Ishikawa (cell line): ENCODE measurements at regions not wholly inside any gene's neighbourhood (a gene's known extent, or its start where the extent isn't known, plus 50 kb on each side); places are given as distances from the start of the nearest gene placed in this dataset.

ENCODE experiments used
- CEBPB ChIP-seq: IDR thresholded peaks from 2 replicates; pipeline ENCODE4 v1.6.1; 2012
- CREB1 ChIP-seq: IDR thresholded peaks from 2 replicates; pipeline ENCODE4 v1.6.1; 2012; ENCODE audit warnings: low read depth
- EGR1 ChIP-seq: IDR thresholded peaks from 2 replicates; pipeline ENCODE4 v1.6.1; 2012
- EP300 ChIP-seq: IDR thresholded peaks from 2 replicates; pipeline ENCODE4 v1.6.1; 2012; ENCODE audit warnings: borderline replicate concordance
- FOXM1 ChIP-seq: IDR thresholded peaks from 2 replicates; pipeline ENCODE4 v1.6.1; 2012; ENCODE audit warnings: low read depth, borderline replicate concordance
- NFIC ChIP-seq: IDR thresholded peaks from 2 replicates; pipeline ENCODE4 v1.6.1; 2012
- RAD21 ChIP-seq: IDR thresholded peaks from 2 replicates; pipeline ENCODE4 v1.6.1; 2012; ENCODE audit warnings: low read depth
- TAF1 ChIP-seq: IDR thresholded peaks from 2 replicates; pipeline ENCODE4 v1.6.1; 2012; ENCODE audit warnings: low read depth, mild to moderate bottlenecking
- TCF12 ChIP-seq: IDR thresholded peaks from 2 replicates; pipeline ENCODE4 v1.6.1; 2012; ENCODE audit warnings: low read depth
- TEAD4 ChIP-seq: IDR thresholded peaks from 2 replicates; pipeline ENCODE4 v1.6.1; 2012
- USF1 ChIP-seq: IDR thresholded peaks from 2 replicates; pipeline ENCODE4 v1.6.1; 2012
- YY1 ChIP-seq: IDR thresholded peaks from 2 replicates; pipeline ENCODE4 v1.6.1; 2012; ENCODE audit warnings: low read depth
- ZBTB7A ChIP-seq: IDR thresholded peaks from 2 replicates; pipeline ENCODE4 v1.6.1; 2012; ENCODE audit warnings: low read depth
- TF ChIP-seq, protein P1 (sequence below): IDR thresholded peaks from 2 replicates; pipeline ENCODE4 v1.6.1; 2012; ENCODE audit warnings: low read depth, mild to moderate bottlenecking
- TF ChIP-seq, protein P2 (sequence below): IDR thresholded peaks from 2 replicates; pipeline ENCODE4 v1.6.1; 2012

GRCh38 chr17:73706858-73707257 is 62.6 kb upstream of the SDK2 start:
- no peak for TF ChIP-seq CREB1
- no peak for TF ChIP-seq TEAD4
- no peak for TF ChIP-seq FOXM1
- TF ChIP-seq ZBTB7A = no peak

DNA sequence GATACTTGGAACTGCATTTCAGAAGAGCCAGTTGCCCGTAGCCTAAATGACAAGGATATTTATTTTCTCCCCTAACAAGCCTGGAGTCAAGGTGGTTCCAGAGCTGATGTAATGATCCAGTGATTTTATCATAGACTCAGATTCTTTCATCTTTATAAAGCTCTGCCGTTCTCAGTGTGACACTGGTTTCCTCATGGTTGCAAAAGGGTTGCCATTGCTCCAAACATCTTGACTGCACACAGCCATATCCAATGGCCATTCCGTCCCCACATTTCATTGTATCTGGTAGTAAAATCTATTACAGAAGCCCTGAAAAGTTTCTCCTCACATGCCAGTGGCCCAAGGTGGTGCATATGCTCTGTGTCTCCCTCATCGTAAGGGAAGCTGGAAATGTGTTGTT is 63.1 kb upstream of the SDK2 start:
- no peak for TF ChIP-seq FOXM1
- no peak for TF ChIP-seq USF1
- no peak for TF ChIP-seq RAD21
- TF ChIP-seq TEAD4 = no peak
- TF ChIP-seq TCF12 = no peak
- TF ChIP-seq ZBTB7A = no peak
- TF ChIP-seq CEBPB = no peak
- TF ChIP-seq, protein P1, sequence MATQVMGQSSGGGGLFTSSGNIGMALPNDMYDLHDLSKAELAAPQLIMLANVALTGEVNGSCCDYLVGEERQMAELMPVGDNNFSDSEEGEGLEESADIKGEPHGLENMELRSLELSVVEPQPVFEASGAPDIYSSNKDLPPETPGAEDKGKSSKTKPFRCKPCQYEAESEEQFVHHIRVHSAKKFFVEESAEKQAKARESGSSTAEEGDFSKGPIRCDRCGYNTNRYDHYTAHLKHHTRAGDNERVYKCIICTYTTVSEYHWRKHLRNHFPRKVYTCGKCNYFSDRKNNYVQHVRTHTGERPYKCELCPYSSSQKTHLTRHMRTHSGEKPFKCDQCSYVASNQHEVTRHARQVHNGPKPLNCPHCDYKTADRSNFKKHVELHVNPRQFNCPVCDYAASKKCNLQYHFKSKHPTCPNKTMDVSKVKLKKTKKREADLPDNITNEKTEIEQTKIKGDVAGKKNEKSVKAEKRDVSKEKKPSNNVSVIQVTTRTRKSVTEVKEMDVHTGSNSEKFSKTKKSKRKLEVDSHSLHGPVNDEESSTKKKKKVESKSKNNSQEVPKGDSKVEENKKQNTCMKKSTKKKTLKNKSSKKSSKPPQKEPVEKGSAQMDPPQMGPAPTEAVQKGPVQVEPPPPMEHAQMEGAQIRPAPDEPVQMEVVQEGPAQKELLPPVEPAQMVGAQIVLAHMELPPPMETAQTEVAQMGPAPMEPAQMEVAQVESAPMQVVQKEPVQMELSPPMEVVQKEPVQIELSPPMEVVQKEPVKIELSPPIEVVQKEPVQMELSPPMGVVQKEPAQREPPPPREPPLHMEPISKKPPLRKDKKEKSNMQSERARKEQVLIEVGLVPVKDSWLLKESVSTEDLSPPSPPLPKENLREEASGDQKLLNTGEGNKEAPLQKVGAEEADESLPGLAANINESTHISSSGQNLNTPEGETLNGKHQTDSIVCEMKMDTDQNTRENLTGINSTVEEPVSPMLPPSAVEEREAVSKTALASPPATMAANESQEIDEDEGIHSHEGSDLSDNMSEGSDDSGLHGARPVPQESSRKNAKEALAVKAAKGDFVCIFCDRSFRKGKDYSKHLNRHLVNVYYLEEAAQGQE = no peak
- TF ChIP-seq, protein P2, sequence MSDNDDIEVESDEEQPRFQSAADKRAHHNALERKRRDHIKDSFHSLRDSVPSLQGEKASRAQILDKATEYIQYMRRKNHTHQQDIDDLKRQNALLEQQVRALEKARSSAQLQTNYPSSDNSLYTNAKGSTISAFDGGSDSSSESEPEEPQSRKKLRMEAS = no peak
- TF ChIP-seq CREB1 = no peak
- TF ChIP-seq TAF1 = no peak
- no peak for TF ChIP-seq EGR1
- no peak for TF ChIP-seq YY1
- TF ChIP-seq EP300 = no peak
- TF ChIP-seq NFIC = no peak

DNA sequence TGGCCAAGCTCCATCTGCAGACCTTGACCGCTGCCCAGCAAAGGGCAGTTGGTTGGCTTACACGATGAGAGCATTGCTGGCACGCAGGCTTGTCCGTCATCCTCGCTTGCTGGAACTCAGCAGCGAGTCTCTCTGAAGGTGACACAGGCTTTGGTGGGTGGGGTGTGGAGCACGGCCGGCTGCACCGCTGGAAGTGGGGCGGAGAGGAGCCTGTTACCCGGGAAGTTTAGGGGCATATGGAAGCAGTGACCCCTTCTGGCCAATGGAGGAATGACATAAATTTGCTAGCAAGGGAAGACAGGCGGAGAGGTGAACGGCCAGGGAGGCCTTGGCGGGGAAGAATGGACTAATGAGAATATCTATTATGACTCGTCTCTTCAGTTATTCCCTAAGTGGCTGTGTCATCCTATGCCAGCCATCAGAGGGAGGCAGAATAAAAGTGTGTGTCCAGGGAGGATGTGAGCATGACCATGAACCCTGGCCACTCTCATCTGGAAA is 65.9 kb upstream of the SDK2 start:
- TF ChIP-seq RAD21 (peak; percentile 93), NFIC (no peak)

DNA sequence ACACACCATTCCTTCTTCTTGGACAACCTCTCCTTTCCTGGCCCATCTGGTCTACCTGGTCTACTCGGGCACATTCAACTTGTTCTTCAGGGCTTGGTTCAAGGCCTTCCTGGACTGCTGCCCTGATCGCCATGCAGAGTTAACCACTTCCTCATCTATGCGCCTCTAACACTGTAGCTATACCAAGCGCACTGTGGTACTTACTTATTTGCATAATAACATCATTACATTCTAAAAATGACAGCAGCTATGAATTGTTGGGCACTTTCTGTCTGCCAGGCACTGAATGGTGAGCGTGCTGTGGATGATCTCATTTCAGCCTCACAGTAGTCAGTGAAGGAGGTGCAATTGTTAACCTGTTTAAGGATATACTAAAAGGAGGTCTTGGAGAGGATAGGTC is 66.9 kb upstream of the SDK2 start:
- TF ChIP-seq, protein P2 = no peak
- TF ChIP-seq TCF12 (no peak), TAF1 (no peak), USF1 (no peak), YY1 (no peak), CEBPB (no peak), FOXM1 (no peak), ZBTB7A (no peak), TEAD4 (no peak), CREB1 (no peak), EP300 (no peak), RAD21 (no peak), NFIC (no peak), EGR1 (no peak)
- TF ChIP-seq, protein P1 = no peak

- TF ChIP-seq TCF12 (no peak), EP300 (no peak), FOXM1 (no peak), EGR1 (no peak), RAD21 (no peak), YY1 (no peak), NFIC (no peak), USF1 (no peak), ZBTB7A (no peak), TEAD4 (no peak), CEBPB (no peak), CREB1 (no peak), TAF1 (no peak)
- TF ChIP-seq, protein P1 = no peak
- TF ChIP-seq, protein P2 = no peak
Observed at GRCh38 chr17:73711916-73712315, 67.7 kb upstream of the SDK2 start.
